ENCODE measurements at regions not wholly inside any gene's neighbourhood (a gene's known extent, or its start where the extent isn't known, plus 50 kb on each side); places are given as distances from the start of the nearest gene placed in this dataset.
"Not testable (repeated sequence)": the region's sequence is repeated elsewhere in the genome, so short reads cannot be mapped to it uniquely, and the experiment has no call there.

DNA sequence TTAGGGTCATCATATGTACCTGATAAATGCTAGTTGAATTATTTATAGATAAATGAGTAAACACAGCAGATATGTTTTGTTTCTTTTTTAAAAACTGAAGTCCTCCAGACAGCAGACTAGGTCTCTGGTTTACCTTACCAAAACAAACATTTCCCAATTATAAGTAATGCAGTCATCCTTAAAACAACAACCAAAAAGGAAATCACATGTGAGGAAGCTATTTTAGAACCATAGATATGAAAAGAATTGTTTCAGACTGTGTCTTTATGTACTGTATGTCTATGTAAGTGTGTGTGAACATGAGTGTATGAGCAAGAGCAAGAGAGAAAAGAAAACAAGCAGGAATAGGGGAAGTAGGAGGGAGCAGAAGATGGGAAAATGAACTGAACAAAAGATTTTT is 441.0 kb downstream of the CPS1 start:
- H3K36me3 ChIP-seq (ENCODE audit: control insufficient read depth, low read length), result no peaks in the 10 kb centered on the region
- H3F3A ChIP-seq (ENCODE audit: control insufficient read depth, insufficient read depth), result no peaks in the 10 kb centered on the region
- no peaks in the 10 kb centered on the region for H3K9me2 ChIP-seq (replicated peaks; ENCODE audit: control insufficient read depth, low read length)
- no peak overlapping the region for H3K4me3 ChIP-seq (ENCODE audit: low read length)
- no peaks in the 10 kb centered on the region for H3K4me1 ChIP-seq (ENCODE audit: control insufficient read depth, low read length)
- no peak overlapping the region for H3K4me2 ChIP-seq (ENCODE audit: low read length)
- H3K79me2 ChIP-seq (ENCODE audit: control insufficient read depth, low read length), result no peaks in the 10 kb centered on the region
- no peak for TF ChIP-seq CTCF (IDR thresholded peaks at IDR 0.05; ENCODE audit: low read depth, low read length, poor library complexity, severe bottlenecking)
- TF ChIP-seq EZH2phosphoT487 (IDR thresholded peaks at IDR 0.05; ENCODE audit: borderline replicate concordance, low read length), result no peak
- no peak overlapping the region for H3K27ac ChIP-seq (ENCODE audit: low read depth, low read length)
- H3K9me3 ChIP-seq (ENCODE audit: control insufficient read depth, insufficient read depth, low read length), result no peaks in the 10 kb centered on the region
- no peaks in the 10 kb centered on the region for H3K27me3 ChIP-seq (ENCODE audit: control insufficient read depth, low read length)
- no peaks in the 10 kb centered on the region for H4K20me1 ChIP-seq (ENCODE audit: control insufficient read depth, insufficient read depth, low read depth, low read length)

DNA sequence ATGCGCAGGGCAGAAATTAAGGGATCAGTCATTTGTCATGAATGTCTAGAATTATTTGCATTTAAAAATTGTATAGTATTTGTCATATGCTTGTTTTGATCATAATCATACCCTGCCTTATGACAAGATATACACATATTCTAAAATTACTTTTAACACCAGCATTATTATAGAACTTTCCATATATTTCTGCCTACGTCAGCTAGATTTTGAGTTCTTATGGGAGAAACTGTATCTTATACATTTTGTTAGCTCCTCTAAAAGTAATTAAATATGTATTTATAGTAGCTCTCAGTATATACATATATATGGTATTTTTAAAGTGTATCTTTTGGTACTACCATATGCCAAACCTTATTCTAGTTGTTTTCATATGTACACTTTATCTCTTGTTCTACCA is 441.9 kb downstream of the CPS1 start:
- H3K27me3 ChIP-seq (ENCODE audit: control insufficient read depth, low read length), result no peaks in the 10 kb centered on the region
- no peak overlapping the region for H3K27ac ChIP-seq (ENCODE audit: low read depth, low read length)
- H3K4me2 ChIP-seq (ENCODE audit: low read length), result no peak overlapping the region
- no peaks in the 10 kb centered on the region for H4K20me1 ChIP-seq (ENCODE audit: control insufficient read depth, insufficient read depth, low read depth, low read length)
- no peaks in the 10 kb centered on the region for H3K9me2 ChIP-seq (replicated peaks; ENCODE audit: control insufficient read depth, low read length)
- no peaks in the 10 kb centered on the region for H3K4me1 ChIP-seq (ENCODE audit: control insufficient read depth, low read length)
- no peaks in the 10 kb centered on the region for H3K79me2 ChIP-seq (ENCODE audit: control insufficient read depth, low read length)
- TF ChIP-seq EZH2phosphoT487 (IDR thresholded peaks at IDR 0.05; ENCODE audit: borderline replicate concordance, low read length) (no peak), CTCF (IDR thresholded peaks at IDR 0.05; ENCODE audit: low read depth, low read length, poor library complexity, severe bottlenecking) (no peak)
- H3K4me3 ChIP-seq (ENCODE audit: low read length), result no peak overlapping the region
- H3F3A ChIP-seq (ENCODE audit: control insufficient read depth, insufficient read depth), result no peaks in the 10 kb centered on the region
- no peaks in the 10 kb centered on the region for H3K9me3 ChIP-seq (ENCODE audit: control insufficient read depth, insufficient read depth, low read length)
- no peaks in the 10 kb centered on the region for H3K36me3 ChIP-seq (ENCODE audit: control insufficient read depth, low read length)

- H3K4me1 ChIP-seq (ENCODE audit: control insufficient read depth, low read length), result no peaks in the 10 kb centered on the region
- no peaks in the 10 kb centered on the region for H3K36me3 ChIP-seq (ENCODE audit: control insufficient read depth, low read length)
- no peak overlapping the region for H3K27ac ChIP-seq (ENCODE audit: low read depth, low read length)
- no peaks in the 10 kb centered on the region for H4K20me1 ChIP-seq (ENCODE audit: control insufficient read depth, insufficient read depth, low read depth, low read length)
- no peak overlapping the region for H3K4me2 ChIP-seq (ENCODE audit: low read length)
- H3K9me3 ChIP-seq (ENCODE audit: control insufficient read depth, insufficient read depth, low read length), result no peaks in the 10 kb centered on the region
- no peaks in the 10 kb centered on the region for H3K27me3 ChIP-seq (ENCODE audit: control insufficient read depth, low read length)
- no peaks in the 10 kb centered on the region for H3K9me2 ChIP-seq (replicated peaks; ENCODE audit: control insufficient read depth, low read length)
- H3F3A ChIP-seq (ENCODE audit: control insufficient read depth, insufficient read depth), result no peaks in the 10 kb centered on the region
- no peaks in the 10 kb centered on the region for H3K79me2 ChIP-seq (ENCODE audit: control insufficient read depth, low read length)
- TF ChIP-seq CTCF (IDR thresholded peaks at IDR 0.05; ENCODE audit: low read depth, low read length, poor library complexity, severe bottlenecking) (no peak), EZH2phosphoT487 (IDR thresholded peaks at IDR 0.05; ENCODE audit: borderline replicate concordance, low read length) (no peak)
- H3K4me3 ChIP-seq (ENCODE audit: low read length), result no peak overlapping the region
Measured at GRCh38 chr2:211014376-211014775, 458.0 kb downstream of the CPS1 start.

DNA sequence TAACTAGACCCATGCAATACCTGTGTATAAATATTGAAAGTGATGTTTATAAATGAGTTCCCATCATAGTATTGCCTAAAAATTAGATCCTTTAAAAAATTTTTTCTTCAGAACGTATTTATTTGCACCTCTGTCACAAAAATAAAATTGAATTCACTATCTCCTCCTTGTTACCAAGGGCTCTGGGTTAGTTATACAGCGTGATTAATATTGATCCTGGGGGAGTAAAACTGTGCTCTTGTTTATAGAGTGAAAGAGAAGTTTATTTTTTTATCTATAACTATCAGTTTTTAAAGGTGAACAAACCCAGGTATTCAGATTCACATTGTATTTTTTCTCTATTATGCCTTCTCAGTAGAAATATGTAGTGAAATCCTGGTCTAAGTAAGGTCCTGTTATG is 458.5 kb downstream of the CPS1 start:
- Histone ChIP-seq H3K27me3 (ENCODE audit: control insufficient read depth, low read length) (no peaks in the 10 kb centered on the region), H3K36me3 (ENCODE audit: control insufficient read depth, low read length) (no peaks in the 10 kb centered on the region), H3K4me3 (ENCODE audit: low read length) (no peak overlapping the region), H4K20me1 (ENCODE audit: control insufficient read depth, insufficient read depth, low read depth, low read length) (no peaks in the 10 kb centered on the region), H3K4me2 (ENCODE audit: low read length) (no peak overlapping the region), H3K4me1 (ENCODE audit: control insufficient read depth, low read length) (no peaks in the 10 kb centered on the region), H3K27ac (ENCODE audit: low read depth, low read length) (no peak overlapping the region), H3K79me2 (ENCODE audit: control insufficient read depth, low read length) (no peaks in the 10 kb centered on the region), H3K9me2 (replicated peaks; ENCODE audit: control insufficient read depth, low read length) (no peaks in the 10 kb centered on the region), H3K9me3 (ENCODE audit: control insufficient read depth, insufficient read depth, low read length) (no peaks in the 10 kb centered on the region), H3F3A (ENCODE audit: control insufficient read depth, insufficient read depth) (no peaks in the 10 kb centered on the region)
- no peak for TF ChIP-seq EZH2phosphoT487 (IDR thresholded peaks at IDR 0.05; ENCODE audit: borderline replicate concordance, low read length)
- TF ChIP-seq CTCF (IDR thresholded peaks at IDR 0.05; ENCODE audit: low read depth, low read length, poor library complexity, severe bottlenecking), result no peak

- H3K9me3 ChIP-seq (ENCODE audit: control insufficient read depth, insufficient read depth, low read length); H4K20me1 ChIP-seq (ENCODE audit: control insufficient read depth, insufficient read depth, low read depth, low read length); H3K36me3 ChIP-seq (ENCODE audit: control insufficient read depth, low read length); H3K27me3 ChIP-seq (ENCODE audit: control insufficient read depth, low read length); H3K27ac ChIP-seq (ENCODE audit: low read depth, low read length); H3K4me3 ChIP-seq (ENCODE audit: low read length); H3K4me2 ChIP-seq (ENCODE audit: low read length); H3K9me2 ChIP-seq (replicated peaks; ENCODE audit: control insufficient read depth, low read length); H3F3A ChIP-seq (ENCODE audit: control insufficient read depth, insufficient read depth); H3K79me2 ChIP-seq (ENCODE audit: control insufficient read depth, low read length); H3K4me1 ChIP-seq (ENCODE audit: control insufficient read depth, low read length): not testable (repeated sequence)
Measured at GRCh38 chr2:211025089-211025488, 468.7 kb downstream of the CPS1 start.
